ENCODE measurements at regions not wholly inside any gene's neighbourhood (a gene's known extent, or its start where the extent isn't known, plus 50 kb on each side); places are given as distances from the start of the nearest gene placed in this dataset.

DNA sequence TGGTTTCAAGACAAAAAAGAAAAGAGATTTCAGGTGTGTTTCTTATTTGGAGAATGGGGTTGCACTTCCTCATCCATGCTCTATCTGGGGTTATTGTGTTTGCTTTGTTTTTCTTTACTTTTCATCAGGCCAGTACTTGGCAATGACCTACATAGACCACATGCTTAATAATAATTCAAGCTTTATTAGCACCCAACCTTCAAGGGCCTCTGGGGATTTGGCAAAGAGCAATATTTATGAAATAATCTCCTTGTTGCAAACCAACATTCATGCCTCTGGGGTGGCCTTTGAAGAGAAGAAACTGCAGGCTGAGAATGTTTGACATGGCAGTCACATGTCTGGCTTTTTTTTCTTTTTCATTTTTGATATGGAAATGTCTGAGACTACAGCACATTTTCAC lies 68.2 kb upstream of the SNRK start:
- DNase-seq (ENCODE audit: low read depth): no peak
- no peak for TF ChIP-seq MYC (IDR thresholded peaks at IDR 0.05; ENCODE audit: low read depth, low read length)
- TF ChIP-seq, protein P1, sequence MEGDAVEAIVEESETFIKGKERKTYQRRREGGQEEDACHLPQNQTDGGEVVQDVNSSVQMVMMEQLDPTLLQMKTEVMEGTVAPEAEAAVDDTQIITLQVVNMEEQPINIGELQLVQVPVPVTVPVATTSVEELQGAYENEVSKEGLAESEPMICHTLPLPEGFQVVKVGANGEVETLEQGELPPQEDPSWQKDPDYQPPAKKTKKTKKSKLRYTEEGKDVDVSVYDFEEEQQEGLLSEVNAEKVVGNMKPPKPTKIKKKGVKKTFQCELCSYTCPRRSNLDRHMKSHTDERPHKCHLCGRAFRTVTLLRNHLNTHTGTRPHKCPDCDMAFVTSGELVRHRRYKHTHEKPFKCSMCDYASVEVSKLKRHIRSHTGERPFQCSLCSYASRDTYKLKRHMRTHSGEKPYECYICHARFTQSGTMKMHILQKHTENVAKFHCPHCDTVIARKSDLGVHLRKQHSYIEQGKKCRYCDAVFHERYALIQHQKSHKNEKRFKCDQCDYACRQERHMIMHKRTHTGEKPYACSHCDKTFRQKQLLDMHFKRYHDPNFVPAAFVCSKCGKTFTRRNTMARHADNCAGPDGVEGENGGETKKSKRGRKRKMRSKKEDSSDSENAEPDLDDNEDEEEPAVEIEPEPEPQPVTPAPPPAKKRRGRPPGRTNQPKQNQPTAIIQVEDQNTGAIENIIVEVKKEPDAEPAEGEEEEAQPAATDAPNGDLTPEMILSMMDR (IDR thresholded peaks at IDR 0.05; ENCODE audit: low read depth, low read length): no peak
- no peak for TF ChIP-seq MAX (IDR thresholded peaks at IDR 0.05; ENCODE audit: low read depth, low read length)
- TF ChIP-seq POLR2A (IDR thresholded peaks at IDR 0.05; ENCODE audit: extremely low read depth, insufficient read length): no peak

GRCh38 chr3:43217633-43218032 lies 68.7 kb upstream of the SNRK start:
- TF ChIP-seq MYC (IDR thresholded peaks at IDR 0.05; ENCODE audit: low read depth, low read length): no peak
- TF ChIP-seq, protein P1 (IDR thresholded peaks at IDR 0.05; ENCODE audit: low read depth, low read length): no peak
- TF ChIP-seq MAX (IDR thresholded peaks at IDR 0.05; ENCODE audit: low read depth, low read length): no peak
- TF ChIP-seq POLR2A (IDR thresholded peaks at IDR 0.05; ENCODE audit: extremely low read depth, insufficient read length): no peak
- no peak overlapping the region for H3K4me3 ChIP-seq (ENCODE audit: low read depth, low read length)
- no peak for DNase-seq (ENCODE audit: low read depth)

More for the DNA sequence above, 68.2 kb upstream of the SNRK start:
- no peak overlapping the region for H3K4me3 ChIP-seq (ENCODE audit: low read depth, low read length)

DNA sequence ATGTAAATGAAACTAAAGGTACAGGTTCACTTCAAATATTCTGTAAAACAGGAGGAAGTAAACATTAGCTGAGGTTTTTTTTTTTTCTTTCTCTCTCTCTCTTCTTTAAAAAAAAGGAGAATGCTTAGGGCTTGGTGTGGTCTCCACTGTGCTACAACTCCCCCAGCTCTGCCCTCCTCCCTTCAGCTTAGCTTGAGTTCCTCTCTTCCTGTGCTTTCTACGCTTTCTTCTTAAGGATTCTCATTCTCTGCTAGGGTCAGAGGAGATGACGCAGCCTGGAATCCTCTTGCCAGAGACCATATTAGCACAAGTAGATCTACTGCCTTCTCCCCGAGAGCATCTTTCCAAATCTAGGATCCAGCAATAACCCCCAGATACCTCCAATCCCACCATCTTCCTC lies 69.1 kb upstream of the SNRK start:
- no peak for DNase-seq (ENCODE audit: low read depth)
- H3K4me3 ChIP-seq (ENCODE audit: low read depth, low read length): no peak overlapping the region
- TF ChIP-seq POLR2A (IDR thresholded peaks at IDR 0.05; ENCODE audit: extremely low read depth, insufficient read length): no peak
- TF ChIP-seq, protein P1 (IDR thresholded peaks at IDR 0.05; ENCODE audit: low read depth, low read length): no peak
- TF ChIP-seq MAX (IDR thresholded peaks at IDR 0.05; ENCODE audit: low read depth, low read length): no peak
- TF ChIP-seq MYC (IDR thresholded peaks at IDR 0.05; ENCODE audit: low read depth, low read length): no peak

GRCh38 chr3:43215663-43216275 lies 70.6 kb upstream of the SNRK start:
- no peak for DNase-seq (ENCODE audit: low read depth)
- H3K4me3 ChIP-seq (ENCODE audit: low read depth, low read length): no peak overlapping the region
- TF ChIP-seq, protein P1 (IDR thresholded peaks at IDR 0.05; ENCODE audit: low read depth, low read length): peak; percentile 1
- no peak for TF ChIP-seq POLR2A (IDR thresholded peaks at IDR 0.05; ENCODE audit: extremely low read depth, insufficient read length)

- DNase-seq (ENCODE audit: low read depth): no peak
- no peak for TF ChIP-seq POLR2A (IDR thresholded peaks at IDR 0.05; ENCODE audit: extremely low read depth, insufficient read length)
- no peak for TF ChIP-seq MAX (IDR thresholded peaks at IDR 0.05; ENCODE audit: low read depth, low read length)
- TF ChIP-seq, protein P1 (IDR thresholded peaks at IDR 0.05; ENCODE audit: low read depth, low read length): no peak
- no peak for TF ChIP-seq MYC (IDR thresholded peaks at IDR 0.05; ENCODE audit: low read depth, low read length)
- no peak overlapping the region for H3K4me3 ChIP-seq (ENCODE audit: low read depth, low read length)
These were observed 71.2 kb upstream of the SNRK start for GRCh38 chr3:43215138-43215537.

- peak; percentile 6 for DNase-seq (ENCODE audit: low read depth)
- TF ChIP-seq, protein P1 (IDR thresholded peaks at IDR 0.05; ENCODE audit: low read depth, low read length): no peak
- no peak for TF ChIP-seq MYC (IDR thresholded peaks at IDR 0.05; ENCODE audit: low read depth, low read length)
- H3K4me3 ChIP-seq (ENCODE audit: low read depth, low read length): no peak overlapping the region
These were observed 71.7 kb upstream of the SNRK start for GRCh38 chr3:43214616-43215015.
